GM18499 (cell line): ENCODE measurements at regions not wholly inside any gene's neighbourhood (a gene's known extent, or its start where the extent isn't known, plus 50 kb on each side); places are given as distances from the start of the nearest gene placed in this dataset.

Experiments used
- ATAC-seq: cut with Tn5 transposase; IDR thresholded peaks from one replicate; pipeline ENCODE4 v1.9.1; 2021; ENCODE audit warnings: moderate number of reproducible peaks; ENCODE audit not compliant: insufficient read depth, unreplicated experiment

DNA sequence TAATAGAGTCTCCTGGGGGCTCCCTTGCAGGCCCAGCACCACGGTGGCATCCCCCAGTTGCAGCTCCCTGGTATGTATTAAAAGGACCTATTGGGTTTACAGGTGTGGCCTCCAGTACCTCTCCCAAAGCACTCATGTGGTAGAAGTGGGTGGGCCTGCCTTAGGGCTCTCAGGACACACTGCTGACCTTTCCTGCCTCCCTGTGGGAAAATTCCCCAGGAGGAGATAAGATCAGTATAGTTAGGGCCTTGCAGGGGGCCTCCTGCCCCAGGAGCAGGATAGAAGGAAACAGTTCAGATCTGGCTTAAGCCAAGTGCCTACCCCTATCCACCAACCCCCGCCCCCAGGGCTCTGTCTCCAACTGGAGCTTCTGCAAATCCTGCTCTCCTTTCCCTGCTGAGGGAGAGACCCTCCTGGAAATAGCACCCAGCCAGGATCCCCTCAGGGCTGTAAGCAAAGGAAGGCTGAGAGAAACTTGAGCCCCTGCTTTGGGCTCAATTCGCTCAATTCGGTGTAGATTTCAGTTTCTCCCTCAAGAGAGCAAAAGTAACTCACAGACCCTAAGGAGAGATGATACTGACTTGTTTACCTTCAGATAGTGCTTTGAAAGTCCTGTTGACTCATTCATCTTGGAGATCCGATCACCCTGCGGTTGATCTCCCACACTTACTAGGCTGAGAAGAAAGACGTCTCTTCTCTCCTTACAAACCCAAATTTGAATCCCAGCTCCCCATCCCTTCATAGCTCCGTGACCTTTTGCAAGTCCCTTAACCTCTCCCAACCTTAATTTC, 130.6 kb downstream of the WDR11 start:
- no peak for ATAC-seq

DNA sequence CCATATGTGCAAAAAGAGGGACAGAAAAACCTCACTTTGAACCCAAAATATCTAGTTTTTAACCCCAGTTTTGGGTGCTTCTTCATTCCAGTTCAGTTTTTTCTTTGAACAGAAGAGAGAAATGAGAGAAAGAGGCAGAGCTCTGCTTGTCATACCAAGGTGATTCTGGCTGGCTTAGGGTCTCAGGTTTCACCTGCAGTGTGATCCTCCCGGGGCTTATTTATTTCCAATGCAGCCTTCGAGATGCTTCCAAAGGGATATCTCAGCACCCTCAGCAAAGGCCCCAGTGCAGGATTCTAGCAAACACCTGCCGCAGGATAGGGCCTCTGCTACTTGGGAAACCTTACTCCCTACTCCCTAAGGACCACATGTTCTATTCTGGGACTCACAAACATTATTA, 131.3 kb downstream of the WDR11 start:
- ATAC-seq: no peak

DNA sequence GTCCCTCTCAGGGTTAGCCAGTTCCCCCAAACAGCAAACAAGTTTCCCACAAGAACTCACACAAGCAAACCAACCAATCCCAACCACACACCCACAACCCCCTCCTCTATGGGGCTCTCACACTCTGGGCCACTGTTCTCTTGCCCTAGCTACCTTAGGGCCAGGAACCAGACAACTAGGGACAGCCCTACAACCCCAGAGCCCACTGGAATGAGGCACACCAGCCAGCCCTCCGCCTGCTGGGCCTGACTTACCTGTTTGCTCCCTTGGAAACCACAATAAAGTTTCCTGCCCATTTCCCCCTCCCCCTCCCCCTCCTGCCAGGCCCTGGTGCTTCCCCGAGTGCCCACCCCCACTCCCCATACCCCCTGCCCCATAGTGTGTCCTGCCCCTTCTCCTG, 132.6 kb downstream of the WDR11 start:
- no peak for ATAC-seq

DNA sequence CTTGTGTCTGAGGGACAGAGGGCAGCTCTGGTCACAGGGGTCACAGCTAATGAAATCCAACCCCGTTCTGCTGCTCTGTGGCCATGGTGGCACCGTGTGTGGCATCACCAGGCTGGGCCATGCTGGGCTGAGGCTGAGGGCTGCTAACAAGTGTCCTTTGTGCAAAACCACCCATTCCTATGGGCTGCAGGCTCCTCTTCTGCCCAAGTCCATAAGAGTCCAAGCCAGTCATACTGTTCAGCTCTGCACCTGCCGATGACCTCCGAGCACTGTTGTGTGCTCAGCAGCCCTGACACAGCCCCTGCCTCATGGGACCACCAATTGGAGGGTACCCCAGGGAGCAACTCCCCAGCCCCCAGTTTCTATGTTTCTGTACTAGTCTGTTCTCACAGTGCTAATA, 133.1 kb downstream of the WDR11 start:
- no peak for ATAC-seq

DNA sequence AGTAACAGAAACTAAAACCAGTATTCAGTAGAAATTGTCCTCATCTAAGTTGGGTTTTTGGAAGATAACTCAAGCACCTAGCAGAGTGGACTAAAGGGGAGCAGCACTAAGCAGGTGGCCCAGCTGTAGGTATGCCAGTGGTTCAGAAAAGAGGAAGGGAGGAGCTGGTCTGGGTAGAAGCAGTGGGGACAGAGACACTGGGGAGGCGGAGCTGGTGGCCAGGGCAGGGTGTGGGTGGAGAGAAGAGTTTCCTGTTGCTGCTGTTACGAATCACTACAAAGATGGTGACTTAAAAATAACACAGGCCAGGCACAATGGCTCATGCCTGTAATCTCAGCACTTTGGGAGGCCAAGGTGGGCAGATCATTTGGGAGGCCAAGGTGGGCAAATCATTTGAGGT, 136.2 kb downstream of the WDR11 start:
- ATAC-seq: no peak

DNA sequence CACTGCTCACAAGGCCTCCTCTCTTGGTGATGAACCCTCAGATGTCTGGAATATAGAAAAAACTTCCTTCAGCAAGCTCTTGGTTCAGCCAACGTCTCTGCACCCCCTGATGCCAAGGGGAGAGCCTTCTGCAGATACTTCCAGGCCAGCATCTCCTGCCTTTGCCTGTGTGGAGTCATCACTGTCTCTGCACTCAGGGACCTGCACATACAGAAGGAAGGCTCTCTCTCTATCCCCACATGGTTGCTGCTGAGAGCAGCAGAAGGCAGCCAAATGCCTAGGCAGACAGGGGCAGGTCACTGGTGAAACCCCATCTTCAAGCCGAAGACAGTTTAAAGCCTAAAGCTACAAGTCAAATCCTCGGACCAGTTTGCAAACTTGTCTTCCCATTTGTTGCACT, 137.6 kb downstream of the WDR11 start:
- ATAC-seq: no peak

DNA sequence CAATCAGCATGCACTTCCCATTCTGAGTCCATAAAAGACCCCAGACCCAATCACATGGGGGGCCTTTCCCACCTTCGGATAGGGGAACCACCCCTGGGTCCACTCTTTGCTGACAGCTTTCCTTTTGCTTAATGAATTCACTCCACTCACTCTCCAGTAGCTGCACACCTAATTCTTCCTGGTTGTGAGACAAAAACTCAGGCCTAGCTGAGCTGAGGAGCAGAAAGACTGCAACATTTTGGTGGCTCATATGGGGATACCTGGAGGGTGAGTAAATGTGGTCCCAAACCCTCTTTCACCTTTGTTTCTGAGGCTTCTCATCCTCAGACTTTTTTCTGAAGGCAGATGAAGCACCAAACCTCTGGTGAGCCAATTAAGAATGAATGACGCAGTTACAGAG, 138.1 kb downstream of the WDR11 start:
- ATAC-seq: no peak

DNA sequence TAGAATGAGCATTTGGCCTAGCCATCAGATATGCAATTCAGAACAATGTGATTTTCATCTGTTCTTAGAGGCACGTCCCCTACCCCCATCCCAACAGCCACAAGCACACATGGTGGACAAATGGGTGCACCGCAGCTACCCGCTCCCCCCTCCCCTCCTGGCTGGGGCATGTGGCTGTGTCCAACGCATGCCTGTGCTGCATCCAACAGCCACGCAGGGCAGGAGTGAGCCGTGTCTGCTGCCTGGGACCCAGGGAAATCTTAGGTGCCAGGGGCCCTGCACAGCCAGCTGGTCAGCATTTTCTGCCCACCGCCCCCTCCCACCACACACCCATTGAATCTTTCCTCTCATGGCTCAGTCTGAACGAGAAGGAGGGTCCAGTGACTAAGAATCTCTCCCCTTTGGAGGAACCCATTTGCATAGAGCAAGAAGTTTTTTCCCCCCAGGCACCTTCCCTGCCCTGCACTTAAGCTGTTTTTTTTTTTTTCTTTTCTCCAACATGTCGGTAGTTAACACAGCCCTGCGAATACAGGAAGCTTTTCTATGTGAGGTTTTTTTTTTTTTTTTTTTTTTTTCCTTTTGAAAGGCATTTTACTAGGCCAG, 138.9 kb downstream of the WDR11 start:
- ATAC-seq: no peak

DNA sequence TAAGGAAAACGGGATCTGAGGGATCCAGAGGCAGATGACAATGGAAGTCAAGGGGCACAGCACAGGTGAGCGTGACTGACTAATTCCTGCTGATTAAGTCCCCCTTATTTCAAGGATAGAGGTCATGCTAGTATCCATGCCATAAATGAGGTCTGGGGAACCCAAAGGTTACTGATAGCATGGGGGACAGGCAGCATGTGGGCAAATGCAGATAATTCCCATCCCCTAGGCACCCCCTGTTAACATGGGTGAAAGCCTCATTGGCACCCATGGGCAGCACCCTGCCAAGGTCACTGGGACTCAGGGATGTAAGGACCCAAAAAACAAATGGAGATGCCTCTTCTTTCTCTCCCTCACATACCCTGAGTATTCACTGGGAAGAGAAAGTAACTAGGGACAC, 139.7 kb downstream of the WDR11 start:
- no peak for ATAC-seq

DNA sequence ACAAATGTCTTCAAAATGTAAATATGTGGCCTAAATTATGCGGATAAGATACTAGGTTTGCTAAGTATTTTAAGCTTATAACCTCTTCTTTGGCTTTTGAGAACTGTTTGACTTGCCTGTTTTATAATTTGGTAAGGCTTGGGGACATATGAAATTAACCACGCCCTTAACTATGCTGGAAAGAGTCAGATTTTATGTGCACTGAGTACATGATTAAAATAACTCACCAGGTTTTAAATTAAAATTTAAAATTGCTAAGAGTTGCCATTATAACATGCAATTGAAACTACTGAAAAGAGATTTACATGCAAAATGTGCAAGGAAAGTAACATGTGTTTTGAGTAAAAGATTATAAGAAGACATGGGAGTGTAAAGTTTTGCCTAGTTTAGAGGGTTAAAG, 141.9 kb downstream of the WDR11 start:
- no peak for ATAC-seq

DNA sequence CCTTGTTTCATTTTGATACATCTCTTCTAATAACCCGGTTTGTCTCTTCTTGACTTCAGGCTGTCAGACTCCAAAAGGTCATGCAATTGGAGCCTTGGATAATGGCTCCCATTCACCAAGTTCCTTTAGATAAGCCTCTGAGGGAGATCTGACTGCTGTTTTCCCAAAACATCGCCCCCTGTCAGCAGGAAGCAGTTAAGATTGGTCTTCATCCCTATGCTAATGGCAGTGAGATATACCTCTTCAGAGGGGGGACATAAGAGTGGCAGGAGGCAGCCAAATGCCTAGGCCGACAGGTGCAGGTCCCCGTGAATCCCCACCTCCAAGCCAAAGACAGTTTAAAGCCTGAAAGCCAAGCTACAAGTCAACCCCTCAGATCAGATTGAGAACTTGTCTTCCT, 144.6 kb downstream of the WDR11 start:
- ATAC-seq: no peak

DNA sequence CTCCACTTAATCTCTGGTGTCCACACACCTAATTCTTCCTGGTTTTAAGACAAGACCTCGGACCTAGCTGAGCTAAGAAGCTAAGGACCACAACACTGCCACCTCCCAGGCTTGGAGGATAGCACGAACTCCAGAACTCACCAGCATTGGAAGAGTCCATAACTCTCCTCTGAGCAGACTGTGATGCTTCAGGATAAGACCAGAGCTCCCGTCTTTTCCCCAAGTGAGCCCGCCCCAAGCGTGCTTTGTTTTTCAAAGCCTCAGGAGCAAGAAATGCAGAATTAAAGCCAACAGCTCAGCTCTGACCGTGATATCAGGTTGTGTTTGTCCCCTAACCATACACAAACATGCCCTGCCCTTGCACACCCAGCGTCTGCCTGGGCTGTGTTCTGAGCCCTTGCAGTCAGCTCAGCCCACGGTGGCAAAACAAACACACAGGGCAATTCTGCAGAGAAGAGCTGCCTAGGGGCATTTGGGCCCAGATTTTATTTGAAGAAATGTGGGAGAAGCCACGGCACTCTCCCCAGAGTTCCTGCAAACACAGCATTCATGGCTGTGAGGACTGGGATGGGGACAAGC, 145.4 kb downstream of the WDR11 start:
- ATAC-seq: no peak

DNA sequence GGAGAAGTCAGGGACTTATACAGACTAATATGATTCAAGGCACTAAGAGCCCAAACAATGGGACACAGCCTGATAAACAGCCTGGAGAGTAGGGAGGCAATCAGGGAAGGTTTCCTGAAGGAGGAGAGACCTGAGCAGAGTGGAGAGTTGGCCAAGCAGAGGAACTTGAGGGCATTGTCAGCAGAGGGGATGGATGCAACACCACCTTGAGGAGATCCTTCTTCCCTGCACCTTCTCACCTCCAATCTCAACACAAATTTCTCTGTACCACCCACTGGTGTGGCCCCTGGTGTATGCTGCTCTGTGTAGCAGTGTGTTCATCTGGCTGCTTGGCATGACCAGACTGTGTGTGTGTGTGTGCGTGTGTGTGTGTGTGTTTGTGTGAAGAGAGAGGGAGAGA, 146.2 kb downstream of the WDR11 start:
- ATAC-seq: no peak

DNA sequence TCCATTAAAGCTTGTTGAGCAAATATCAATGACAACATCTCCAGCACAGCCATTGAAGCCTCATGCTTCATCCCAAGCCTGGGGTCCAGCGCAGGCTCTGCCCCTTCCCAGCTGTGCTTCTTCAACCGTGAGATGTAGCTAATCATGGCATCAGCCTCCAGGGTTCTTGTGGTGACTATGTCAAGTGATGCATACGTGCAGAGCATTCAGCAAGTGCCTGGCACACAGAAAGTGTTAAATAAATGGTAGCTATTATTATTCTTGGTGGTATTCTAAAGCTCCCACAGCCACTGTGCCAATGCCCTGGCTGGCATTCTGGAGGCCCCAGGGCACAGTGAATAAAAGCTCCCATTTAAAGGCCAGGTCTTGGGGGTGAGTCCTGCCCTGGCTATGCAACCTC, 146.6 kb downstream of the WDR11 start:
- no peak for ATAC-seq

DNA sequence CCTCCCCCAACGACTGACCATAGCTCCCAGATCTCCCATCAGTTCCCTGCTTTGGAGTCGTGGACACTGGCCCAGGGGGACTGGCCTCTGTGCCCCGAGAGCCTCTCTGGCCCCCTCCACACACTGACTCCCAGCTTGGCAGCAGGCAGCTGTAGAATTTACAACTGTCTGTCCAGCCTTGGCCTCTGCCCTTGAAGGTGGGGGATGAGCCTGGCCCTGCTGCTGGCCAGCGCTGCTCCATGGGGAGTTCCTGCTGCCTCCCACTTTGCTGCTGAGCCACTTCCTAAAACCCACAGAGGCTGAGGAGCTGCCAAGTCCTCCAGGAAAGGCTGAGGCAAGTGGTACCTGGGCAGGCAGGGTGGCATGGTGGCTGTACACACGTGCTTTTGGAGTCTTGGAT, 147.1 kb downstream of the WDR11 start:
- ATAC-seq: no peak

DNA sequence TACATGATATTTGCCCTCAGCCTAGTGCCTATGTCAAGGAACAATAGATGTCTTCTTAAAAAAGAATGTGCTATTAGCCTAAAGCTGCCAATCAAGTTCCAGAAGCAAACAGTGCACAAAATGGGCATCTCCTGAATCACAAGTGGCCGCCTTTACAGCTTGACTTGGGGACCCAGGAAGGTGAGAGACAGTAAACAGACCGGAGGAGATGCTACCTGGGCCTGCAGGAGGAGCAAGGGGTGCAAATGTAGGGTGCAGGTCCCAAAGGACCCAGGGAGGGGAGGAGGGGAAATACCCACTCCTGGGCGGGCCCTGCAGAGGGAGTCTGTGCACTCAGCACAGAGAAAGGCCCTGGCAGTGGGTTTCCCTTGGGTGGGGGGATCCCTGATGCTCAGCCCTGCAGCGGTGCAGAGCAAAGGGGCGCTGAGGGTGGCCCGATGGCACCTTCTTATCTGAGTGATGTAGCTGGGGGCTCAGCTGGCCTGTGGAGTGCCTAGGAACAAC, 147.7 kb downstream of the WDR11 start:
- no peak for ATAC-seq

DNA sequence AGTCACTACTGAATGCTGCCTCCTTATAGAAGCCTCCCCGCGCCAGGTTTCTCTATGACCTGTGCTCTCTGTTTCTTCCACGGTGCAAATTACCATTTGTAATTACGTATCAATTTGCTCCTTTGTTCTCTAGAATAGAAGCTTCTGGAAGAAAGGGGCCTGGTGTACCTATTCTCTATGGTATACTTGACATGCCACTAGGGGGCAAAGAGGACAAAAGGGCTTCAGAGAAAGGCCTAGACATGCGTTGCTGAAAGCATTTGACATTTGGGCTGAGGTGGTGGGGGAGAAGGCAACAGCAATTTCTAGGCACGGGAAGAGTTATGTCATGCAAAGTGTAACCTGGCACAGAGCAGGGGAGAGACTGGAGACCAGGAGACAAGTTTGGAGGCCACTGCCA, 148.7 kb downstream of the WDR11 start:
- no peak for ATAC-seq

DNA sequence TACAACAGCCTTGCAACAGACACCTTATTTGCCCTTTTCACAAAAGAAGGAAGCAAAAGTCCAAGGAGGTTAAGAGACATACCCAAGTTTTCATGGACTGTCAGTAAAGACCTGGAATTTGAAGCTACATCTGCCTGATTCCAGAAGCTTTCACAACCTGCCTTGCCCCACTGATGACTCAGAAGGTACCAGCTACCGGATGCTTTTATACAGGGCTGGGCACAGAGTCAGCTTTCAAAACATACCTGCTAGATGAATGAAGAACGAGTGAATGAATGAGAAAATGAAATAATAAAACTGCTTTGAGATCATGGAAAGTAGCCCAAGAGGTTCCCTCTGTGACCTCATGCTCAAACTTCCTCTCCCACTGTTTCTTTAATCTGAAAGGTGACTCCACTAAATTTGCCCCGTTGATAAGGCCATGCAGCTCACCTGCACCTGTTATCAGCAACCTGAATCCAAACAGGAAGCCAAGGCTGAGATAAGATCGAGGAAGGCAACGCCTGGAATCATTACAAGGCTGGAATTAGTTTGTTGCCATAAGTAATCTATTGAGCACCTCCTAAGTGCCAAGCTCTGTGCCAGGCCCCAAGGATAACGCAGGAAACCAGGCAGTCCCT, 151.5 kb downstream of the WDR11 start:
- no peak for ATAC-seq

DNA sequence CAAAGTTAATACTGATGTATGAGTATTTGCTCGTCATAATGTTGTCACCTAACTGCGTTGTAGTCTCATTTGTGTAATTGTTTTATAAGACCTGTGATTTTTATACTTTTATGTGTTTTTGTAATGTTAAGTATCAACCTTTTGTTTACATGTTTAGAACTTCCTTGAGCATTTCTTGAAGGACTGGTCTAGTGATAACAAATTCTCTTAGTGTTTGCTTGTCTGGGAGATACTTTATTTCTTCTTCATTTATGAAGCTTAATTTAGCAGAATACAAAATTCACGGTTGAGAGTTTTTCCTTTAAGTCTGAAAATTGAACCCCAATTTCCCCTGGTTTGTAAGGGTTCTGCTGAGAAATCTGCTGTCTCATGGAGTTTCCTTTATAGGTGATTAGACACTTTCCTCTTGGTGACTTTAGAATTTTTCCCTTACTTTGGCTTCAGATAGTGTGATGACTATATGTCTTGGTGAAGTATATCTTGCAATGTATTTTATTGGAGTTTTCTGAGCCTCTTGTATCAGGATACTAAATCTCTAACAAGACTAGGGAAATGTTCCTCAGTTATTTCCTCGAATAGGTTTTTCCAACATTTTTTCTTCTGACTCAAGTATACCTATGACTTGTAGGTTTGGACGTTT, 154.9 kb downstream of the WDR11 start:
- no peak for ATAC-seq

DNA sequence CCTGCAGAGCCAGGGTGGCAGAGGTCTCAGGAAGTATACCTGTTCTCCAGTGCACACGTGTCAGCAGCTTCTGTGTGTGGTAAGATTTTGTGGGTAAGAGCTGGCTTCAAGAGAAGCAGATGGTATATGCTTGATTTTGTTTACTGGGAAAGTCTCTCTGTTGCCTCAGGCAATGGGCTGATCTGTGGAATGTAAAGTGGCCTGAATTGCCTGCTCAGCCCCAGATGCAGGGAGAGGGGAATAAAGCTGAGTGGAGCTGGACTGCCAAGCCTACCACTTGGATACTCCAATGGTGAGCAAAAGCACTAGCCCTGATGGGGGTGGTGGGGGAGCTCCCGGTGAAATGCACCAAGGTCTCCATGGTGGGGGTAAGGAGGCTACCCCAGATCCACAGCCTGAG, 156.1 kb downstream of the WDR11 start:
- ATAC-seq: no peak

DNA sequence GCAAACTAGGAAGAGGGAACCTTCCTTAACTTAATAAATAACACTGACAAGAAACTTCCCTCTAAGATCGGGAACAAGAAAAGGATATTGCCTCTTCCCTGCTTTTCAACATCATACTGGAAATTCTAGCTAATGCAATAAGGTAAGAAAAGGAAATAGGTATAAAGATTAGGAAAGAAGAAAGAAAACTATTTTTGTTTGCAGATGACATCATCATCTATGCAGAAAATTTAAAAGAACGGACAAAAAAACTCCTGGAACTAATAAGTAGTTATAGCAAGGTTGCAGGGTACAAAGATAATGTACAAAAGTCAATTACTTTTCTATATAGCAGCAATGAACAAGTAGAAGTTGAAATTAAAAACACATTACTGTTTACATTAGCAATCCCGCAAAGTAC, 164.8 kb downstream of the WDR11 start:
- ATAC-seq: no peak
